ENCODE measurements at regions not wholly inside any gene's neighbourhood (a gene's known extent, or its start where the extent isn't known, plus 50 kb on each side); places are given as distances from the start of the nearest gene placed in this dataset.

DNA sequence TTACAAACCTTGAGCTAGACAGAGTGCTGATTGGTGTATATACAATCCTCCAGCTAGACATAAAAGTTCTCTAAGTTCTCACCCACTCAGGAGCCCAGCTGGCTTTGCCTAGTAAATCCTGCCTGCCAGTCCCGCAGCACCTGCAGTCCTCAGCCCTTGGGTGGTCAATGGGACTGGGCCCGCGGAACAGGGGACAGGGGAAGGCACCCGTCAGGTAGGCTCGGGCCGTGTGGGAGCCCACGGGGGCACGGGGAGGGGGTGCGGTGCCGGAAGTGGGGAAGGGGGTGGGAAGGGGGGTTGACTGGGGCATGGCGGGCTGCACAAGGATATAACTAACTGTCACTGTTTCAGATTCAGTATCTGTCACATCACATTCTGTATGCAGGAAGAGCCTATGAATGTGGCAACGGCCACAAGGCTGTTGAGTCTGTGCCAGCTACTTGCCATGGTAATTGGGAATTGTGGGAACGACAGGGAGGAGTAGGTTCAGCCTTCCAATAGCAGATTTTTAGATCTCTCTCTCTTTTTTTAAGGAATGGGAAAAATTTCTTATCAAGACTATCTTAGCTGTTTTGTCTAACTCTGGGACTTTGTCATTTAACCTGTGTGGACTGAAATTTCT, 205.1 kb upstream of the PLPP4 start:
- H3K27ac ChIP-seq = no peak overlapping the region
- intact Hi-C loops (cut with DNase I) = no loop called here
- H3K9me3 ChIP-seq = no peaks in the 10 kb centered on the region
- DNase-seq = peak in 2 of 6 donors; percentile 12 to 43
- no peaks in the 10 kb centered on the region for H3K27me3 ChIP-seq
- ATAC-seq = no peak
- no peak for TF ChIP-seq CTCF (IDR thresholded peaks at IDR 0.05)
- no peaks in the 10 kb centered on the region for H3K36me3 ChIP-seq
- 80 to 88% methylated on average over 13 of the region's 13 CpGs for WGBS, 2 donors
- no peak overlapping the region for H3K4me3 ChIP-seq
- peaks cover 9 to 13% (median 10%) of the 10 kb centered on the region in 3 donors for H3K4me1 ChIP-seq
- no peak for FAIRE-seq

DNA sequence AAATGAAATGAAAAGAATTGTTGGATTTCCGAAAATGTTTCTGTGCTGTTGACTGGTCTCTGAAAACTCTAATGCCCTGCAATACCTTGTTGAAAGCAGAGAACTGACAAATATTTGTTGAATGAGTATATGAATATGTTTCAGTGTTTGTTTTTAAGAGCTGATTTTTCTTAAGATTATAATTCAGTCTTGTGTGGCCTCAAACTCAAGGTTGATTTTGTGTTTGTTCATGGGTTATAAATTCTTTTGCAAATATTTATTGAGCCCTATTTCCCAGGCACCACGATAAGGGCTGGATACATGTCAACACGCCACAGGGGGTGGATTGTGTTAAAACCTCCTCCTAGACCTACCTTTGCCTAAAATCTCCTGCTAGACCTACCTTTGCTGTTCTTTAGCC, 203.9 kb upstream of the PLPP4 start:
- Histone ChIP-seq H3K4me3 (no peak overlapping the region), H3K36me3 (no peaks in the 10 kb centered on the region), H3K4me1 (peaks cover 9 to 13% (median 10%) of the 10 kb centered on the region in 3 donors), H3K27ac (peak overlapping the region in 1 of 4 donors; percentile 36), H3K27me3 (no peaks in the 10 kb centered on the region), H3K9me3 (no peaks in the 10 kb centered on the region)
- WGBS, 2 donors = 12 to 13% methylated on average over 3 of the region's 3 CpGs
- DNase-seq (peak in 4 of 6 donors; percentile 20 to 53 (median 50)), ATAC-seq (peak; percentile 81 to 96 (median 93)), FAIRE-seq (no peak)
- intact Hi-C loops (cut with DNase I) = no loop called here
- no peak for TF ChIP-seq CTCF (IDR thresholded peaks at IDR 0.05)

GRCh38 chr10:120260456-120260855, 196.6 kb upstream of the PLPP4 start:
- H3K4me3 ChIP-seq = no peak overlapping the region
- intact Hi-C loops (cut with DNase I) = no loop called here
- peaks cover 0 to 6% (median 5%) of the 10 kb centered on the region in 3 donors for H3K4me1 ChIP-seq
- 88 to 93% methylated on average over 4 of the region's 4 CpGs for WGBS, 2 donors
- FAIRE-seq (no peak), DNase-seq (no peak), ATAC-seq (no peak)
- TF ChIP-seq CTCF (IDR thresholded peaks at IDR 0.05) = no peak
- H3K27me3 ChIP-seq = no peaks in the 10 kb centered on the region
- no peaks in the 10 kb centered on the region for H3K9me3 ChIP-seq
- H3K27ac ChIP-seq = no peak overlapping the region
- no peaks in the 10 kb centered on the region for H3K36me3 ChIP-seq

GRCh38 chr10:120262857-120263547, 194.0 kb upstream of the PLPP4 start:
- H3K36me3 ChIP-seq = no peaks in the 10 kb centered on the region
- no peak overlapping the region for H3K27ac ChIP-seq
- intact Hi-C loops (cut with DNase I) = no loop called here
- no peak for FAIRE-seq
- H3K27me3 ChIP-seq = no peaks in the 10 kb centered on the region
- no peak for TF ChIP-seq CTCF (IDR thresholded peaks at IDR 0.05)
- DNase-seq = no peak
- H3K4me3 ChIP-seq = no peak overlapping the region
- H3K9me3 ChIP-seq = no peaks in the 10 kb centered on the region
- ATAC-seq = peak in 1 of 4 donors; percentile 46
- 95 to 96% methylated on average over 1 of the region's 1 CpG for WGBS, 2 donors
- H3K4me1 ChIP-seq = peaks cover 0 to 6% (median 5%) of the 10 kb centered on the region in 3 donors

- no peak for TF ChIP-seq CTCF (IDR thresholded peaks at IDR 0.05)
- Histone ChIP-seq H3K27me3 (no peaks in the 10 kb centered on the region), H3K4me3 (no peak overlapping the region), H3K36me3 (no peaks in the 10 kb centered on the region), H3K4me1 (peaks cover 0 to 6% (median 5%) of the 10 kb centered on the region in 3 donors), H3K9me3 (no peaks in the 10 kb centered on the region), H3K27ac (no peak overlapping the region)
- intact Hi-C loops (cut with DNase I) = no loop called here
- FAIRE-seq = no peak
- ATAC-seq = no peak
- 94 to 95% methylated on average over 3 of the region's 3 CpGs for WGBS, 2 donors
- no peak for DNase-seq
Observed at GRCh38 chr10:120266022-120266421, 191.0 kb upstream of the PLPP4 start.

Measured in pancreas (tissue), 10 donors.